ENCODE measurements at regions not wholly inside any gene's neighbourhood (a gene's known extent, or its start where the extent isn't known, plus 50 kb on each side); places are given as distances from the start of the nearest gene placed in this dataset.

DNA sequence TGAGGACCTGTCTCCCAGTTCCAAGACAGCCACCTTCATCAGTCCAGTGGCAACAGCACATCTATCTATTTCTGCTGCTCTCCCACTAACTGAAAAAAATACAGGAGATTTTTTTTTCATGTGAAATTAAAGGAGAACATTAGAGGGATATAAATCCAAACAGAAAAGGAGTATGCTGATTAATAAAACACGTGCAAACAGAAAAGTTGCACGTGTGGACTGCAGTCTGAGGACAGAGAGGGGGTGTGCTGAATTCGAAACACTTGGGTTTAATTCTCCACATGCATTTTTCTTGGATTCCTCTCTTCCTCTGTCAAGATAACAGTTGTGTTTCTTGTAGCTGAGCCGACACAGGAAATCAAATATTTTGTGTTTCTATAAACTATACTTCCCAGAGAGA is 113.4 kb downstream of the CYRIA start:
- H3K4me3 ChIP-seq (ENCODE audit: control extremely low read depth in 1 of 5, extremely low read depth in 1 of 5, insufficient read depth in 1 of 5, low read depth in 2 of 5, low read length in 4 of 5): no peak overlapping the region
- no peaks in the 10 kb centered on the region for H3K79me2 ChIP-seq (ENCODE audit: control insufficient read depth, insufficient read depth, low read length)
- Mint-ChIP-seq H3K4me1 (no peaks in the 10 kb centered on the region), H3K9me3 (ENCODE audit: insufficient read depth) (no peaks in the 10 kb centered on the region), H3K4me3 (no peak overlapping the region), H3K27me3 (no peaks in the 10 kb centered on the region), H3K27ac (no peak overlapping the region)
- H3K27ac ChIP-seq (ENCODE audit: low read length in 2 of 2): no peak overlapping the region
- no peak overlapping the region for H2AFZ ChIP-seq (ENCODE audit: insufficient read depth, low read depth, low read length, poor library complexity, severe bottlenecking)
- no peaks in the 10 kb centered on the region for H4K20me1 ChIP-seq (ENCODE audit: control insufficient read depth, insufficient read depth, low read length, poor library complexity, severe bottlenecking)
- no peak overlapping the region for H3K9ac ChIP-seq (ENCODE audit: low read length)
- H3K4me2 ChIP-seq (replicated peaks; ENCODE audit: low read depth, low read length, poor library complexity, severe bottlenecking): no peak overlapping the region
- no peaks in the 10 kb centered on the region for H3K9me3 ChIP-seq (ENCODE audit: control extremely low read depth in 1 of 3, control insufficient read depth in 2 of 3, insufficient read depth in 1 of 3, low read length in 2 of 3)
- TF ChIP-seq EZH2 (IDR thresholded peaks at IDR 0.05; ENCODE audit: borderline replicate concordance, insufficient read depth, low read depth, low read length, poor library complexity, severe bottlenecking) (no peak), CTCF (IDR thresholded peaks at IDR 0.05) (no peak)
- ATAC-seq (ENCODE audit: low read depth): no peak
- H3K27me3 ChIP-seq (replicated peaks in 1 of 4; ENCODE audit: control extremely low read depth in 1 of 4, control insufficient read depth in 3 of 4, insufficient read depth in 4 of 4, low read length in 3 of 4): no peaks in the 10 kb centered on the region
- intact Hi-C loops (cut with micrococcal nuclease): no loop called here
- no CpG with 5 or more reads among the region's 4 CpGs for WGBS (ENCODE audit: insufficient coverage)
- CTCF ChIA-PET: interaction anchor here (1.3 to 7.0 kb wide), 2 partner anchors 70 to 204 kb away, joined by 3 to 83 read pairs; no protein-coding TSS in a partner anchor
- H3K4me1 ChIP-seq (ENCODE audit: control insufficient read depth in 2 of 2, insufficient read depth in 2 of 2, low read length in 2 of 2): no peaks in the 10 kb centered on the region
- POLR2A ChIA-PET: no interaction called here
- H3K36me3 ChIP-seq (replicated peaks in 1 of 2; ENCODE audit: control extremely low read depth in 1 of 2, control insufficient read depth in 1 of 2, extremely low read depth in 1 of 2, insufficient read depth in 2 of 2, low read length in 1 of 2): peaks cover 7 to 56% of the 10 kb centered on the region in 2 experiments
- no peak for DNase-seq

DNA sequence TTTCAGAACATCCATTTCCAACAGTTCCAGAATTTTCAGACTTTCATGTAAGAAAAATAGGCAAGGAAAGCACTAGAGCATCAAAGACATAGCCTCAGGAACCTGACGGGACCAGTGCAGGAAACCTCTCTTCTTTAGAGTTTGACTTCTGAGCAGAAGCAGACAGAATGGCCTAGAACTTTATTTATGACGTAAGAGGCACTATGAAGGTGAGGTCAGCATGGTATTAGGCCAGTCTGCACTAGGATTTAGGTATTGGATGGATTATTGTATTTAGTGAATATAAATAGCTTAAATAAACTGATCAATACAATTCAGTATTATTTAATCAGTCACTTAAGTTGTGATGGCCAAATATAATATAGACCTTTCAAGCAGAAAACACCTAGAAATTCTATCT is 117.6 kb downstream of the CYRIA start:
- H3K4me1 Mint-ChIP-seq: no peaks in the 10 kb centered on the region
- peaks cover 2 to 20% of the 10 kb centered on the region in 2 experiments for H3K36me3 ChIP-seq (replicated peaks in 1 of 2; ENCODE audit: control extremely low read depth in 1 of 2, control insufficient read depth in 1 of 2, extremely low read depth in 1 of 2, insufficient read depth in 2 of 2, low read length in 1 of 2)
- H3K27ac ChIP-seq (ENCODE audit: low read length in 2 of 2): no peak overlapping the region
- no peaks in the 10 kb centered on the region for H3K79me2 ChIP-seq (ENCODE audit: control insufficient read depth, insufficient read depth, low read length)
- no peak overlapping the region for H3K27ac Mint-ChIP-seq
- H3K9ac ChIP-seq (ENCODE audit: low read length): no peak overlapping the region
- ChIA-PET CTCF (no interaction called here), POLR2A (no interaction called here)
- no peaks in the 10 kb centered on the region for H4K20me1 ChIP-seq (ENCODE audit: control insufficient read depth, insufficient read depth, low read length, poor library complexity, severe bottlenecking)
- no peak overlapping the region for H3K4me3 Mint-ChIP-seq
- no peak overlapping the region for H2AFZ ChIP-seq (ENCODE audit: insufficient read depth, low read depth, low read length, poor library complexity, severe bottlenecking)
- H3K9me3 Mint-ChIP-seq (ENCODE audit: insufficient read depth): no peaks in the 10 kb centered on the region
- intact Hi-C loops (cut with micrococcal nuclease): no loop called here
- H3K27me3 ChIP-seq (replicated peaks in 1 of 4; ENCODE audit: control extremely low read depth in 1 of 4, control insufficient read depth in 3 of 4, insufficient read depth in 4 of 4, low read length in 3 of 4): no peaks in the 10 kb centered on the region
- no peak overlapping the region for H3K4me2 ChIP-seq (replicated peaks; ENCODE audit: low read depth, low read length, poor library complexity, severe bottlenecking)
- no peaks in the 10 kb centered on the region for H3K27me3 Mint-ChIP-seq
- WGBS (ENCODE audit: insufficient coverage): 86% methylated on average over 1 of the region's 2 CpGs
- no peak for ATAC-seq (ENCODE audit: low read depth)
- no peaks in the 10 kb centered on the region for H3K4me1 ChIP-seq (ENCODE audit: control insufficient read depth in 2 of 2, insufficient read depth in 2 of 2, low read length in 2 of 2)
- DNase-seq: no peak
- no peak for TF ChIP-seq CTCF (IDR thresholded peaks at IDR 0.05)
- no peak for TF ChIP-seq EZH2 (IDR thresholded peaks at IDR 0.05; ENCODE audit: borderline replicate concordance, insufficient read depth, low read depth, low read length, poor library complexity, severe bottlenecking)
- H3K9me3 ChIP-seq (ENCODE audit: control extremely low read depth in 1 of 3, control insufficient read depth in 2 of 3, insufficient read depth in 1 of 3, low read length in 2 of 3): no peaks in the 10 kb centered on the region
- no peak overlapping the region for H3K4me3 ChIP-seq (ENCODE audit: control extremely low read depth in 1 of 5, extremely low read depth in 1 of 5, insufficient read depth in 1 of 5, low read depth in 2 of 5, low read length in 4 of 5)

Measured in B cell (primary cell).